ENCODE measurements at regions not wholly inside any gene's neighbourhood (a gene's known extent, or its start where the extent isn't known, plus 50 kb on each side); places are given as distances from the start of the nearest gene placed in this dataset.

- WGBS (ENCODE audit: insufficient coverage): 100% methylated on average over 1 of the region's 2 CpGs
Observed at GRCh38 chr10:61021926-61022325, 77.9 kb upstream of the RHOBTB1 start.

GRCh38 chr10:61020420-61021158 is 76.6 kb upstream of the RHOBTB1 start:
- intact Hi-C loops (cut with micrococcal nuclease): no loop called here
- no peaks in the 10 kb centered on the region for H3K79me2 ChIP-seq (ENCODE audit: insufficient read depth, low read length)
- H3K4me3 ChIP-seq (replicated peaks in 1 of 3; ENCODE audit: low read depth in 2 of 3, low read length in 3 of 3): no peak overlapping the region
- no peaks in the 10 kb centered on the region for H3K4me1 Mint-ChIP-seq
- no peaks in the 10 kb centered on the region for H4K20me1 ChIP-seq (ENCODE audit: insufficient read depth, low read length)
- H3K4me3 Mint-ChIP-seq: no peak overlapping the region
- peaks cover 0 to 6% (median 0%) of the 10 kb centered on the region in 7 donors for H3K9me3 Mint-ChIP-seq
- WGBS (ENCODE audit: insufficient coverage): no CpG with 5 or more reads among the region's 3 CpGs
- peaks cover 0 to 2% (median 0%) of the 10 kb centered on the region in 3 donors for H3K27me3 Mint-ChIP-seq (ENCODE audit: low read depth in 3 of 3)
- no peaks in the 10 kb centered on the region for H3K4me1 ChIP-seq (ENCODE audit: control insufficient read depth in 1 of 2, insufficient read depth in 2 of 2, low read length in 2 of 2)
- no peak overlapping the region for H3K27ac ChIP-seq (ENCODE audit: low read depth in 1 of 2, low read length in 2 of 2)
- no peaks in the 10 kb centered on the region for H3K27me3 ChIP-seq (ENCODE audit: control insufficient read depth in 2 of 2, insufficient read depth in 2 of 2, low read length in 2 of 2)
- no peak overlapping the region for H3K4me2 ChIP-seq (replicated peaks; ENCODE audit: extremely low read depth, low read length, poor library complexity, severe bottlenecking)
- H3K9me3 ChIP-seq (replicated peaks in 1 of 2; ENCODE audit: control insufficient read depth in 1 of 2, insufficient read depth in 1 of 2, low read length in 2 of 2): no peaks in the 10 kb centered on the region
- DNase-seq: no peak
- H3K27ac Mint-ChIP-seq: no peak overlapping the region
- no peak overlapping the region for H2AFZ ChIP-seq (ENCODE audit: insufficient read depth, low read depth, low read length, poor library complexity, severe bottlenecking)
- no peaks in the 10 kb centered on the region for H3K36me3 Mint-ChIP-seq
- no peak for TF ChIP-seq CTCF (IDR thresholded peaks at IDR 0.05)
- H3K9ac ChIP-seq (ENCODE audit: insufficient read depth, low read length, poor library complexity, severe bottlenecking): no peak overlapping the region
- no peaks in the 10 kb centered on the region for H3K36me3 ChIP-seq (replicated peaks in 1 of 2; ENCODE audit: control insufficient read depth in 1 of 2, insufficient read depth in 2 of 2, low read length in 2 of 2)

More at GRCh38 chr10:61021926-61022325, 77.9 kb upstream of the RHOBTB1 start:
- no peaks in the 10 kb centered on the region for H3K9me3 ChIP-seq (replicated peaks in 1 of 2; ENCODE audit: control insufficient read depth in 1 of 2, insufficient read depth in 1 of 2, low read length in 2 of 2)
- H3K79me2 ChIP-seq (ENCODE audit: insufficient read depth, low read length): no peaks in the 10 kb centered on the region
- H3K4me2 ChIP-seq (replicated peaks; ENCODE audit: extremely low read depth, low read length, poor library complexity, severe bottlenecking): no peak overlapping the region
- TF ChIP-seq CTCF (IDR thresholded peaks at IDR 0.05): no peak
- H3K4me1 ChIP-seq (ENCODE audit: control insufficient read depth in 1 of 2, insufficient read depth in 2 of 2, low read length in 2 of 2): no peaks in the 10 kb centered on the region
- no peak for DNase-seq
- Mint-ChIP-seq H3K27me3 (ENCODE audit: low read depth in 3 of 3) (peaks cover 0 to 2% (median 0%) of the 10 kb centered on the region in 3 donors), H3K36me3 (no peaks in the 10 kb centered on the region), H3K4me1 (no peaks in the 10 kb centered on the region), H3K27ac (no peak overlapping the region), H3K4me3 (no peak overlapping the region), H3K9me3 (peaks cover 0 to 6% (median 0%) of the 10 kb centered on the region in 7 donors)
- H3K4me3 ChIP-seq (replicated peaks in 1 of 3; ENCODE audit: low read depth in 2 of 3, low read length in 3 of 3): no peak overlapping the region
- intact Hi-C loops (cut with micrococcal nuclease): no loop called here
- H3K9ac ChIP-seq (ENCODE audit: insufficient read depth, low read length, poor library complexity, severe bottlenecking): no peak overlapping the region
- no peak overlapping the region for H3K27ac ChIP-seq (ENCODE audit: low read depth in 1 of 2, low read length in 2 of 2)
- no peaks in the 10 kb centered on the region for H3K36me3 ChIP-seq (replicated peaks in 1 of 2; ENCODE audit: control insufficient read depth in 1 of 2, insufficient read depth in 2 of 2, low read length in 2 of 2)
- no peaks in the 10 kb centered on the region for H3K27me3 ChIP-seq (ENCODE audit: control insufficient read depth in 2 of 2, insufficient read depth in 2 of 2, low read length in 2 of 2)
- no peak overlapping the region for H2AFZ ChIP-seq (ENCODE audit: insufficient read depth, low read depth, low read length, poor library complexity, severe bottlenecking)
- no peaks in the 10 kb centered on the region for H4K20me1 ChIP-seq (ENCODE audit: insufficient read depth, low read length)

Measured in CD14-positive monocyte (primary cell).